Esophagus squamous epithelium (tissue), 5 donors: ENCODE measurements at regions not wholly inside any gene's neighbourhood (a gene's known extent, or its start where the extent isn't known, plus 50 kb on each side); places are given as distances from the start of the nearest gene placed in this dataset.

Source experiments
- DNase-seq: peaks from one replicate; lab custom pipeline; 2025; lab: John Stamatoyannopoulos, UW
- H3K27ac ChIP-seq, 4 donors: fragments of 200-600 bp; sonication (generic); one replicate each; pipeline ENCODE4 v1.5.1; 2016 to 2019; ENCODE audit warnings: mild to moderate bottlenecking in 1 of 4
- H3K27me3 ChIP-seq, 4 donors: fragments of 200-600 bp; sonication (generic); 1 replicate in 3 of 4; 2 replicates in 1 of 4; pipeline versions ENCODE4 v1.5.1 to v1.6.0; 2017 to 2021; ENCODE audit warnings: antibody characterized with exemption in 1 of 4
- H3K36me3 ChIP-seq, 3 donors: fragments of 200-600 bp; sonication (generic); one replicate each; pipeline ENCODE4 v1.5.1; 2016 to 2019
- H3K4me1 ChIP-seq, 3 donors: fragments of 200-600 bp; sonication (generic); one replicate each; pipeline ENCODE4 v1.5.1; 2017 to 2019
- H3K4me3 ChIP-seq, 4 donors: fragments of 200-600 bp; sonication (generic); 1 replicate in 3 of 4; 2 replicates in 1 of 4; pipeline ENCODE4 v1.5.1; 2016 to 2019; ENCODE audit warnings: mild to moderate bottlenecking in 2 of 4, moderate library complexity in 1 of 4
- H3K9me3 ChIP-seq, 3 donors: fragments of 200-600 bp; sonication (generic); one replicate each; pipeline ENCODE4 v1.5.1; 2016 to 2019
- CTCF ChIP-seq, 6 experiments: fragments of 450-650 bp in 4 of 6; fragments of 200-600 bp in 2 of 6; sonication (generic) in 2 of 6; IDR thresholded peaks; one replicate each; pipeline ENCODE4 v1.5.1; 2016 to 2019; ENCODE audit warnings: antibody characterized with exemption in 6 of 6, mild to moderate bottlenecking in 4 of 6, moderate library complexity in 4 of 6
- POLR2A ChIP-seq, 4 donors: fragments of 450-650 bp; IDR thresholded peaks; one replicate each; pipeline ENCODE4 v1.6.1; 2017; ENCODE audit warnings: antibody characterized with exemption in 4 of 4, mild to moderate bottlenecking in 4 of 4, moderate library complexity in 3 of 4
- WGBS, 2 donors: methylation state at CpG; one replicate each; pipeline ENCODE4 v1.1.5; 2018; 5-methylcytosine and 5-hydroxymethylcytosine counted together
- intact Hi-C: fragments of 100-400 bp; cut with DNase I; formaldehyde crosslinking; loops from one replicate; pipeline ENCODE4 v1.15.0; 2022
- donor health status: DM: yes; HTN: yes; CAD: no.

DNA sequence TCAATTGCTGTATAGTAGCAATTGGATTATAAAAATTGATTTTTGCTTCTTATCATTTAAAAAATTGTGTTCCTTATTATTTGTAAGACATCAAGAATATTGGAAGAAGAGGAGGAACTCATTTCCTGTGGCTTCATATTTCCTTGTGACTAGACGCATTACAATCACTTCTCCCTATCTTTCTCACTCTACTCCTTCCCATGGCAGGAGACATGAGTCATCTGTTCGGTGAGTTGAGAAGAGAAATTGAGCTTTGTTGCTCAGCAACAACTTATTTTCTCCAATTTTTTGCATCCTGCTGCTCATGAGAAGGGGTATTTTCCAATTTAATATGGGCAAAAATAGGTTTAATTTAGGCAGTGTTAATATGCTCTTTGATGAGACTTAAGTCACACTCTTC lies 1783.9 kb downstream of the SUCLG1 start:
- Histone ChIP-seq H3K4me3 (no peak overlapping the region), H3K9me3 (no peaks in the 10 kb centered on the region), H3K27ac (no peak overlapping the region), H3K36me3 (no peaks in the 10 kb centered on the region), H3K4me1 (no peaks in the 10 kb centered on the region), H3K27me3 (no peaks in the 10 kb centered on the region)
- intact Hi-C loops: no loop called here
- 44 to 52% methylated on average over 2 of the region's 2 CpGs for WGBS, 2 donors
- TF ChIP-seq CTCF (IDR thresholded peaks at IDR 0.05) (no peak), POLR2A (IDR thresholded peaks at IDR 0.05) (no peak)
- DNase-seq: no peak

- Histone ChIP-seq H3K4me1 (no peaks in the 10 kb centered on the region), H3K9me3 (no peaks in the 10 kb centered on the region), H3K27ac (no peak overlapping the region), H3K4me3 (no peak overlapping the region), H3K27me3 (no peaks in the 10 kb centered on the region), H3K36me3 (no peaks in the 10 kb centered on the region)
- TF ChIP-seq CTCF (IDR thresholded peaks at IDR 0.05) (no peak), POLR2A (IDR thresholded peaks at IDR 0.05) (no peak)
- DNase-seq: no peak
- intact Hi-C loops: no loop called here
- 68 to 75% methylated on average over 3 of the region's 3 CpGs for WGBS, 2 donors
Observed at GRCh38 chr2:82674652-82675051, 1784.4 kb downstream of the SUCLG1 start.

DNA sequence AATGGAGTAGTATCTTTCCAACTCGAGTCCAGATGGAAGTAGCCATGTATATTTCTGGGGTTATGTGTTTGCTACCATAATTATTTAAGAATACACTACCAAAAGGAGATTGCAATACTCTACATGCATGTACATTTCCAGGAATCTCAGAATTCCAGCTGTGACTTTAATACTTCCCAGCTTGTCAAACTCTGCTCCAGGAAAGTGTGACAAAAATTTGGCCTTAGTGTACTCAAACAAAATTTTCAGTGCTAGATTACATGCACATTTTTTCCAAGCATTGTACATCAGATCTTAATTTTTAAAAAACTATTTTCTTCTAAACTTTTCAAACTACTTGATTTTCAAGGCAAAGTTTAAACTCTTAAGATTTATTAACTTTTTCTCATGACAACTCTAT lies 1791.6 kb downstream of the SUCLG1 start:
- H3K9me3 ChIP-seq: no peaks in the 10 kb centered on the region
- H3K27ac ChIP-seq: no peak overlapping the region
- no peaks in the 10 kb centered on the region for H3K36me3 ChIP-seq
- no peak overlapping the region for H3K4me3 ChIP-seq
- 43 to 48% methylated on average over 1 of the region's 1 CpG for WGBS, 2 donors
- H3K27me3 ChIP-seq: no peaks in the 10 kb centered on the region
- intact Hi-C loops: no loop called here
- TF ChIP-seq POLR2A (IDR thresholded peaks at IDR 0.05) (no peak), CTCF (IDR thresholded peaks at IDR 0.05) (no peak)
- no peak for DNase-seq
- H3K4me1 ChIP-seq: no peaks in the 10 kb centered on the region

GRCh38 chr2:82665691-82666090 lies 1793.4 kb downstream of the SUCLG1 start:
- WGBS, 2 donors: 74 to 78% methylated on average over 3 of the region's 3 CpGs
- H3K9me3 ChIP-seq: no peaks in the 10 kb centered on the region
- no peaks in the 10 kb centered on the region for H3K36me3 ChIP-seq
- no peak for DNase-seq
- no peaks in the 10 kb centered on the region for H3K27me3 ChIP-seq
- no peak overlapping the region for H3K4me3 ChIP-seq
- TF ChIP-seq POLR2A (IDR thresholded peaks at IDR 0.05) (no peak), CTCF (IDR thresholded peaks at IDR 0.05) (no peak)
- H3K4me1 ChIP-seq: no peaks in the 10 kb centered on the region
- H3K27ac ChIP-seq: no peak overlapping the region
- intact Hi-C loops: no loop called here

DNA sequence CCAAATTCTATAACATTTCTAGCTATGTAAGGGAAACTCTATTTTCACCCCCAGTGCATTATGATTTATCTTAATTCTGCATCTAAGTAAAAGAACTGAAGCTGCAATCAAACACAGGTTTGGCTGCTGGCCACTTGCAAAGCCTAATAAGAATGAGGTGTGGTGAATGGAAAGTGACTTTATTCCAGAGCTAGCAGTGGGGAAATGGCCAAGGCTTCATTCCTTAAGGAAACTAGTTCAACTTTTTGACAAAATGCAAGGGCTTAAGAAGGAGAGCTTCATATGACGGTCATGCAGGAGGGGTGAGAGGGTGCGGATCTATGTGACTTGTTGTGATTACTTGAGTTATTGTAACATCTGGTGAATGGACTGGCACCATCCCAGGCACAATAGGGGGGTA lies 1802.0 kb downstream of the SUCLG1 start:
- H3K4me1 ChIP-seq: no peaks in the 10 kb centered on the region
- WGBS, 2 donors: 29 to 59% methylated on average over 2 of the region's 2 CpGs
- no peak overlapping the region for H3K4me3 ChIP-seq
- intact Hi-C loops: no loop called here
- TF ChIP-seq CTCF (IDR thresholded peaks at IDR 0.05) (no peak), POLR2A (IDR thresholded peaks at IDR 0.05) (no peak)
- no peaks in the 10 kb centered on the region for H3K36me3 ChIP-seq
- H3K27ac ChIP-seq: no peak overlapping the region
- peaks cover 0 to 3% (median 0%) of the 10 kb centered on the region in 3 donors for H3K9me3 ChIP-seq
- no peaks in the 10 kb centered on the region for H3K27me3 ChIP-seq
- DNase-seq: no peak
